ENCODE measurements at regions not wholly inside any gene's neighbourhood (a gene's known extent, or its start where the extent isn't known, plus 50 kb on each side); places are given as distances from the start of the nearest gene placed in this dataset.

DNA sequence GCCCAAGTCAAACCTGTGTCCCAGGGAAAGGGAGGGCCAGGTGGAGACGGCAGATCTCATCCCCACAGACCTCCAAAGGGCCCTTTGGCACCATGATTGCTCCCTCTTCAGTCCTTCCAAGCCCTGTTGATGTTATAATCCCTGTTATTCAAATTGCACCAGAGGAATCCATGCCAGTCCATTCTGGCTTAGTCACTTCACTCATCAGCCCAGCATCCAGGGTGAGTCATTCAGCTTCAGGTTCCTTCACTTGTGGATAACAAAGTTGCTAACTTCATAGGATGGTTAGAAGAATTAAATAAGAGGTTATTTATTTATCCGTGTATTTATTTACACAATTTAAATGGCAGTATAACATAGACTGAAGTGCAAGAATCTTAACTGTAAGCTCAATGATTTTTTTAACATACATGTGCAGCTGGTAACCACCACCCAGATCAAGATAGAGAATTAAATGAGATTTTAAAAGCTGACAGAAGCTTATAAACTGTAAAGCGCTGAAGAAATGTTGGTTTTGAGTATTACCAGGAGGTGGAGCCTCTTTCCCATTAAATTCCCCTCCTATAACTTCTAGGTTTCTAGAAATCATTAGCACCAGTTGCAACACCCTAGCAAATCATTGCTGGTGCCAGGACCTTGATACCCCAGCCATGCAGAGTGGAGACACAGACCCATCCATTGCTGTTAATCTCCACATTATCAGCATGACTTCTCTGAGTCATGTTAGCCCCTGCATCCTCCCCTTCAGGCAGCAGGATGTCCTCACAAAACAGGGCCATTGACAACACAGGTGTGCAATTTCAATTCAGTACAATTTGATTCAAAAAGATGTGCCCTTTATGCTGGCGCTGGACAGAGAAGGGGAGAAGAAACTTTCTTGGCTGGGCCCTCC lies 77.4 kb downstream of the SEC61B start:
- TF ChIP-seq, protein P1, sequence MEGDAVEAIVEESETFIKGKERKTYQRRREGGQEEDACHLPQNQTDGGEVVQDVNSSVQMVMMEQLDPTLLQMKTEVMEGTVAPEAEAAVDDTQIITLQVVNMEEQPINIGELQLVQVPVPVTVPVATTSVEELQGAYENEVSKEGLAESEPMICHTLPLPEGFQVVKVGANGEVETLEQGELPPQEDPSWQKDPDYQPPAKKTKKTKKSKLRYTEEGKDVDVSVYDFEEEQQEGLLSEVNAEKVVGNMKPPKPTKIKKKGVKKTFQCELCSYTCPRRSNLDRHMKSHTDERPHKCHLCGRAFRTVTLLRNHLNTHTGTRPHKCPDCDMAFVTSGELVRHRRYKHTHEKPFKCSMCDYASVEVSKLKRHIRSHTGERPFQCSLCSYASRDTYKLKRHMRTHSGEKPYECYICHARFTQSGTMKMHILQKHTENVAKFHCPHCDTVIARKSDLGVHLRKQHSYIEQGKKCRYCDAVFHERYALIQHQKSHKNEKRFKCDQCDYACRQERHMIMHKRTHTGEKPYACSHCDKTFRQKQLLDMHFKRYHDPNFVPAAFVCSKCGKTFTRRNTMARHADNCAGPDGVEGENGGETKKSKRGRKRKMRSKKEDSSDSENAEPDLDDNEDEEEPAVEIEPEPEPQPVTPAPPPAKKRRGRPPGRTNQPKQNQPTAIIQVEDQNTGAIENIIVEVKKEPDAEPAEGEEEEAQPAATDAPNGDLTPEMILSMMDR (IDR thresholded peaks at IDR 0.05) = no peak
- TF ChIP-seq POLR2A (IDR thresholded peaks at IDR 0.05) = no peak
